ENCODE measurements at regions not wholly inside any gene's neighbourhood (a gene's known extent, or its start where the extent isn't known, plus 50 kb on each side); places are given as distances from the start of the nearest gene placed in this dataset.

DNA sequence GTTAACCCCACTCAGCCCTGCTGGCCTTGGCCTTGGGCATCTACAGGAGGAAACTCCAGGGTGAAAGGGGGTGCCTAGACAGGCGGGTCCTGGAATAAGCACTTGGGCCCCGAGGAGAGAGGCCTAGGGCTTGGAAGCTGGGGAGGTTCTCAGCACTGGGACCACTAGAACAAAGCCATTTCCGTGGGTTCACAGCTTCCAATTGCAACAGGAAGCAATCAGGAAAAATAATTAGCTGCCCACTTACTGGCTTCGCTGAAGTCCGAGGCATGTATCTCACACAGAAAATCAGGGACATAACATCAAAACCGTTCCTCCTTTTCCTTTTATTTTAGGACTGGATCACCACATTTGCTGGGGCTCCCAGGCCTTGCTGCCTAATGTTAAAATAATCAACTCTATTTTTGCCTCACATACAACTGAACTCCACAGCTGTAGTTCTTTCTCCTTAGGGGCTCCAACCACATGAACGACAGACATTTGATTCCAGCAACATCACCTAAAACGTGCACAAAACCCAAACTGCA, 161.1 kb upstream of the GRK3 start:
- CTCF ChIA-PET (ENCODE audit: partially characterized antibody) = interaction anchor here (0.6 to 1.9 kb wide), 9 partner anchors 12 to 246 kb away, joined by 3 to 8 read pairs (median 4); no protein-coding TSS in a partner anchor
- peaks cover 5% of the 10 kb centered on the region; the same call in 1 of the 2 replicates for H3K79me1 ChIP-seq (ENCODE audit: low read depth, low read length)
- no peak overlapping the region for H3K4ac ChIP-seq (replicated peaks; ENCODE audit: insufficient read length, low read depth, low read length)
- no peak overlapping the region for H3K27ac ChIP-seq (ENCODE audit: low read depth, low read length)
- no peak overlapping the region for H2AFZ ChIP-seq (ENCODE audit: low read length)
- 68% methylated on average over 8 of the region's 8 CpGs; no CpG with 5 or more reads in 1 of the 2 experiments for WGBS, 2 experiments (ENCODE audit: extremely low coverage in 1 of 2, insufficient coverage in 1 of 2, insufficient read length in 1 of 2, insufficient replicate concordance in 2 of 2, low coverage in 1 of 2, low lambda C conversion rate in 2 of 2, missing lambda C conversion rate in 1 of 2)
- peaks cover 7% of the 10 kb centered on the region; the same call in 1 of the 2 replicates for H3K23me2 ChIP-seq (ENCODE audit: low read depth, low read length)
- H3K4me1 ChIP-seq (replicated peaks in 1 of 4; ENCODE audit: control insufficient read depth in 3 of 4, insufficient read depth in 4 of 4, low read length in 3 of 4) = peaks cover 9 to 42% (median 20%) of the 10 kb centered on the region in 4 experiments
- POLR2A ChIA-PET (ENCODE audit: partially characterized antibody) = interaction anchor here (1.0 kb wide), 2 partner anchors 19 to 20 kb away, joined by 3 to 4 read pairs; no protein-coding TSS in a partner anchor
- no peak overlapping the region for H4K91ac ChIP-seq (replicated peaks; ENCODE audit: insufficient read length, low read length)
- H3K79me2 ChIP-seq (ENCODE audit: control insufficient read depth in 1 of 2, insufficient read depth in 2 of 2, low read length in 2 of 2) = peaks cover 0 to 57% of the 10 kb centered on the region in 2 experiments; a peak in 3 of 4 replicates
- no peak for DNase-seq (ENCODE audit: low read depth in 1 of 2, low spot score in 2 of 2)
- H3K14ac ChIP-seq (ENCODE audit: insufficient read length) = no peak overlapping the region
- H2BK12ac ChIP-seq (ENCODE audit: low read depth, low read length) = peak overlapping the region; percentile 44; the same call in 1 of the 2 replicates
- no peak overlapping the region for H3K23ac ChIP-seq (ENCODE audit: insufficient read length)
- H4K8ac ChIP-seq (ENCODE audit: extremely low read depth, insufficient read depth, low read length) = no peak overlapping the region
- H3K4me2 ChIP-seq (ENCODE audit: insufficient read depth in 1 of 2, low read depth in 2 of 2, low read length in 2 of 2) = peak overlapping the region; percentile 80 to 83
- H3K4me3 ChIP-seq (ENCODE audit: extremely low read depth in 1 of 4, insufficient read depth in 2 of 4, low read depth in 3 of 4, low read length in 4 of 4) = peak overlapping the region in 3 of 4 experiments; percentile 39 to 83 (median 69); a peak in 5 of 8 replicates
- no peaks in the 10 kb centered on the region for H3K36me3 ChIP-seq (ENCODE audit: control insufficient read depth in 2 of 4, insufficient read depth in 4 of 4, low read length in 3 of 4)
- H3K9me3 ChIP-seq (ENCODE audit: insufficient read depth in 2 of 2, low read depth in 1 of 2, low read length in 1 of 2) = no peaks in the 10 kb centered on the region
- H3K27me3 ChIP-seq (replicated peaks in 1 of 4; ENCODE audit: control insufficient read depth in 3 of 4, extremely low read depth in 1 of 4, insufficient read depth in 3 of 4, low read length in 3 of 4) = peaks cover 0 to 6% (median 6%) of the 10 kb centered on the region in 4 experiments; a peak in 4 of 7 replicates
- peak overlapping the region; percentile 22; the same call in 1 of the 2 replicates for H2BK5ac ChIP-seq (ENCODE audit: low read depth, low read length)
- H2BK120ac ChIP-seq (replicated peaks; ENCODE audit: low read depth, low read length) = no peak overlapping the region
- H3K56ac ChIP-seq (replicated peaks; ENCODE audit: insufficient read length, low read depth, low read length) = no peak overlapping the region
- H4K5ac ChIP-seq (ENCODE audit: insufficient read length, low read depth, low read length) = no peak overlapping the region
- H3K18ac ChIP-seq (ENCODE audit: extremely low read depth, low read length) = peak overlapping the region; percentile 56
- H2BK20ac ChIP-seq (ENCODE audit: low read length) = no peak overlapping the region
- H2BK15ac ChIP-seq (ENCODE audit: low read length) = no peak overlapping the region
- FAIRE-seq = no peak
- H3K9ac ChIP-seq (replicated peaks in 1 of 4; ENCODE audit: extremely low read depth in 1 of 4, low read depth in 3 of 4, low read length in 3 of 4) = peak overlapping the region in 1 of 4 experiments; percentile 27; a peak in 2 of 7 replicates
- peaks cover 0 to 15% of the 10 kb centered on the region in 2 experiments for H4K20me1 ChIP-seq (replicated peaks in 1 of 2; ENCODE audit: control insufficient read depth in 1 of 2, insufficient read depth in 2 of 2, low read length in 2 of 2)
- H2AK5ac ChIP-seq (ENCODE audit: low read depth, low read length) = 0 out of 2 replicates have a peak overlapping the region, but pooled peaks have one; percentile 18
- TF ChIP-seq RXRA (IDR thresholded peaks at IDR 0.05; ENCODE audit: insufficient read depth, low read depth, low read length) (no peak), SP1 (IDR thresholded peaks at IDR 0.05; ENCODE audit: low read depth, low read length) (no peak), CTBP2 (IDR thresholded peaks at IDR 0.05; ENCODE audit: borderline replicate concordance, insufficient read depth, insufficient read length, low read length) (no peak), PHF8 (conservative IDR thresholded peaks at IDR 0.05; ENCODE audit: low read depth, low read length) (no peak), CREB1 (IDR thresholded peaks at IDR 0.05) (no peak), POU5F1 (IDR thresholded peaks at IDR 0.05; ENCODE audit: low read depth, low read length) (no peak), SP4 (IDR thresholded peaks at IDR 0.05; ENCODE audit: low read length) (no peak), CHD1 (IDR thresholded peaks at IDR 0.05; ENCODE audit: low read depth, low read length) (no peak)
- TF ChIP-seq, protein P1, sequence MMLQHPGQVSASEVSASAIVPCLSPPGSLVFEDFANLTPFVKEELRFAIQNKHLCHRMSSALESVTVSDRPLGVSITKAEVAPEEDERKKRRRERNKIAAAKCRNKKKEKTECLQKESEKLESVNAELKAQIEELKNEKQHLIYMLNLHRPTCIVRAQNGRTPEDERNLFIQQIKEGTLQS (IDR thresholded peaks at IDR 0.05; ENCODE audit: insufficient read depth, low read depth, low read length) = no peak
- TF ChIP-seq, protein P2, sequence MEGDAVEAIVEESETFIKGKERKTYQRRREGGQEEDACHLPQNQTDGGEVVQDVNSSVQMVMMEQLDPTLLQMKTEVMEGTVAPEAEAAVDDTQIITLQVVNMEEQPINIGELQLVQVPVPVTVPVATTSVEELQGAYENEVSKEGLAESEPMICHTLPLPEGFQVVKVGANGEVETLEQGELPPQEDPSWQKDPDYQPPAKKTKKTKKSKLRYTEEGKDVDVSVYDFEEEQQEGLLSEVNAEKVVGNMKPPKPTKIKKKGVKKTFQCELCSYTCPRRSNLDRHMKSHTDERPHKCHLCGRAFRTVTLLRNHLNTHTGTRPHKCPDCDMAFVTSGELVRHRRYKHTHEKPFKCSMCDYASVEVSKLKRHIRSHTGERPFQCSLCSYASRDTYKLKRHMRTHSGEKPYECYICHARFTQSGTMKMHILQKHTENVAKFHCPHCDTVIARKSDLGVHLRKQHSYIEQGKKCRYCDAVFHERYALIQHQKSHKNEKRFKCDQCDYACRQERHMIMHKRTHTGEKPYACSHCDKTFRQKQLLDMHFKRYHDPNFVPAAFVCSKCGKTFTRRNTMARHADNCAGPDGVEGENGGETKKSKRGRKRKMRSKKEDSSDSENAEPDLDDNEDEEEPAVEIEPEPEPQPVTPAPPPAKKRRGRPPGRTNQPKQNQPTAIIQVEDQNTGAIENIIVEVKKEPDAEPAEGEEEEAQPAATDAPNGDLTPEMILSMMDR (IDR thresholded peaks at IDR 0.05; ENCODE audit: control extremely low read depth in 1 of 3, insufficient read depth in 1 of 3, low read depth in 1 of 3, low read length in 3 of 3) = no peak

Measured in H1 (cell line).